GM21825 (cell line): ENCODE measurements at regions not wholly inside any gene's neighbourhood (a gene's known extent, or its start where the extent isn't known, plus 50 kb on each side); places are given as distances from the start of the nearest gene placed in this dataset.
"Not testable (repeated sequence)": the region's sequence is repeated elsewhere in the genome, so short reads cannot be mapped to it uniquely, and the experiment has no call there.

Source experiments
- ATAC-seq: cut with Tn5 transposase; IDR thresholded peaks from one replicate; pipeline ENCODE4 v1.9.1; 2021; ENCODE audit warnings: mild to moderate bottlenecking, moderate library complexity; ENCODE audit not compliant: unreplicated experiment

- ATAC-seq, result no peak
These were observed 88.2 kb upstream of the USP9X start for GRCh38 chrX:40996886-40997530.

GRCh38 chrX:40998123-40998522 is 87.1 kb upstream of the USP9X start:
- no peak for ATAC-seq

GRCh38 chrX:41001327-41001726 is 83.9 kb upstream of the USP9X start:
- ATAC-seq, result no peak

GRCh38 chrX:41002026-41002425 is 83.2 kb upstream of the USP9X start:
- ATAC-seq, result no peak

- ATAC-seq, result no peak
These were observed 81.6 kb upstream of the USP9X start for GRCh38 chrX:41003506-41004270.

- ATAC-seq, result no peak
These were observed 79.7 kb upstream of the USP9X start for GRCh38 chrX:41005445-41005992.

- ATAC-seq, result no peak
These were observed 75.1 kb upstream of the USP9X start for GRCh38 chrX:41009850-41010846.

- ATAC-seq, result no peak
These were observed 70.4 kb upstream of the USP9X start for GRCh38 chrX:41014776-41015360.

GRCh38 chrX:41017785-41018184 is 67.5 kb upstream of the USP9X start:
- not testable (repeated sequence) for ATAC-seq

GRCh38 chrX:41018391-41019040 is 66.7 kb upstream of the USP9X start:
- ATAC-seq, result not testable (repeated sequence)

GRCh38 chrX:41019041-41019392 is 66.2 kb upstream of the USP9X start:
- no peak for ATAC-seq

GRCh38 chrX:41022566-41022965 is 62.7 kb upstream of the USP9X start:
- no peak for ATAC-seq

GRCh38 chrX:41023098-41023497 is 62.1 kb upstream of the USP9X start:
- no peak for ATAC-seq

- ATAC-seq, result not testable (repeated sequence)
These were observed 60.9 kb upstream of the USP9X start for GRCh38 chrX:41024335-41024734.

- ATAC-seq, result no peak
These were observed 60.5 kb upstream of the USP9X start for GRCh38 chrX:41024755-41025154.

- ATAC-seq, result no peak
These were observed 59.1 kb upstream of the USP9X start for GRCh38 chrX:41025926-41026701.

GRCh38 chrX:41026702-41027078 is 58.6 kb upstream of the USP9X start:
- no peak for ATAC-seq

- no peak for ATAC-seq
These were observed 55.9 kb upstream of the USP9X start for GRCh38 chrX:41029332-41029731.

- no peak for ATAC-seq
These were observed 53.8 kb upstream of the USP9X start for GRCh38 chrX:41031256-41031967.
